K562 (cell line): ENCODE measurements at regions not wholly inside any gene's neighbourhood (a gene's known extent, or its start where the extent isn't known, plus 50 kb on each side); places are given as distances from the start of the nearest gene placed in this dataset.

Experiments
- ATAC-seq: fragments of 200-7000 bp; cut with Tn5 transposase; 3 replicates; pipeline ENCODE4 v1.9.1; 2020; ENCODE audit warnings: moderate library complexity
- BruUV-seq: library from RNA; stranded (reverse); fragments of 400-500 nt; replicated peaks from 2 replicates; lab custom pipeline; 2021; lab: Mats Ljungman, UMichigan
- CTCF ChIA-PET: fragments of 300-600 bp; formaldehyde crosslinking; extraction: SDS; loops from one replicate; lab custom pipeline; 2021; ENCODE audit warnings: low intra/inter-chr PET ratio; lab: Yijun Ruan, JAX
- POLR2A ChIA-PET: fragments of 300-600, 350-650 bp; sonication (Branson Sonifier 250); formaldehyde crosslinking; extraction: SDS; loops from one replicate; lab custom pipeline; 2021; ENCODE audit warnings: antibody characterized with exemption, inconsistent platforms; lab: Yijun Ruan, JAX
- DNase-seq, 4 experiments: peaks; one replicate each; pipeline versions ENCODE4 v3.0.0 to v3.0.0-alpha.2; 2011 to 2018; ENCODE audit warnings: low spot score in 3 of 4, mixed read lengths in 3 of 4; ENCODE audit errors: extremely low read depth in 1 of 4
- FAIRE-seq: peaks from 2 replicates; lab custom pipeline; 2011; peaks lifted over from hg19 to GRCh38; lab: Jason Lieb, UNC
- H2AFZ ChIP-seq: 2 replicates; pipeline ENCODE4 v1.6.0; 2011; ENCODE audit warnings: low read depth, low read length, control low read depth, inconsistent platforms
- H3K27ac ChIP-seq: fragments of 200-600 bp; 3 replicates; pipeline ENCODE4 v1.8.0; 2011; ENCODE audit warnings: low read depth, mild to moderate bottlenecking, control low read depth, inconsistent platforms, low read length, moderate library complexity, mixed read lengths; ENCODE audit errors: extremely low read depth
- H3K27me3 ChIP-seq, 2 experiments: fragments of 300-600 bp in 1 of 2; 2 replicates in 1 of 2; 3 replicates in 1 of 2; pipeline versions ENCODE4 v1.6.0 to v1.8.0; 2011; ENCODE audit warnings: inconsistent platforms in 2 of 2, low read length in 2 of 2, mild to moderate bottlenecking in 1 of 2, mixed read lengths in 1 of 2, moderate library complexity in 1 of 2; ENCODE audit not compliant: control insufficient read depth in 2 of 2, insufficient read depth in 2 of 2
- H3K36me3 ChIP-seq: fragments of 300-600 bp; 3 replicates; pipeline ENCODE4 v1.8.0; 2011; ENCODE audit warnings: mild to moderate bottlenecking, low read length, inconsistent platforms; ENCODE audit not compliant: control insufficient read depth, insufficient read depth
- H3K4me1 ChIP-seq, 2 experiments: fragments of 200-600 bp in 1 of 2; replicated peaks in 1 of 2; 2 replicates in 1 of 2; 3 replicates in 1 of 2; pipeline versions ENCODE4 v1.5.1 to v1.8.0; 2011; ENCODE audit warnings: inconsistent platforms in 2 of 2, low read length in 2 of 2, mild to moderate bottlenecking in 1 of 2, mixed read lengths in 1 of 2, moderate library complexity in 1 of 2; ENCODE audit not compliant: control insufficient read depth in 2 of 2, insufficient read depth in 2 of 2
- H3K4me2 ChIP-seq: 2 replicates; pipeline ENCODE4 v1.6.1; 2011; ENCODE audit warnings: low read length, control low read depth, inconsistent platforms, mixed read lengths; ENCODE audit not compliant: insufficient read depth
- H3K4me3 ChIP-seq: fragments of 200-600 bp; sonication (generic), shearing (Covaris generic); 2 replicates; pipeline ENCODE4 v1.5.1; 2016; ENCODE audit warnings: control low read depth, inconsistent platforms
- H3K79me2 ChIP-seq: fragments of 200-600 bp; 3 replicates; pipeline ENCODE4 v1.8.0; 2011; ENCODE audit warnings: low read length, inconsistent platforms; ENCODE audit not compliant: control insufficient read depth, insufficient read depth
- H3K9ac ChIP-seq, 2 experiments: 2 replicates each; pipeline versions ENCODE4 v1.6.0 to v1.6.1; 2011; ENCODE audit warnings: low read depth in 2 of 2, low read length in 2 of 2, control low read depth in 1 of 2, inconsistent platforms in 1 of 2, mild to moderate bottlenecking in 1 of 2, mixed read lengths in 1 of 2; ENCODE audit not compliant: insufficient read depth in 1 of 2
- H3K9me1 ChIP-seq: one replicate; pipeline ENCODE4 v1.6.0; 2011; ENCODE audit warnings: inconsistent platforms, mild to moderate bottlenecking, low read length, moderate library complexity; ENCODE audit not compliant: control insufficient read depth, insufficient read depth
- H3K9me3 ChIP-seq: replicated peaks from 2 replicates; pipeline ENCODE4 v1.5.1; 2011; ENCODE audit warnings: low read depth, low read length, inconsistent platforms; ENCODE audit not compliant: control insufficient read depth, insufficient read depth
- H4K20me1 ChIP-seq: replicated peaks from 2 replicates; pipeline ENCODE4 v1.6.1; 2011; ENCODE audit warnings: low read length, inconsistent platforms, mixed read lengths; ENCODE audit not compliant: control insufficient read depth, insufficient read depth
- ARID2 ChIP-seq: fragments of 450-650 bp; IDR thresholded peaks from 2 replicates; pipeline ENCODE4 v1.6.1; 2017; ENCODE audit warnings: antibody characterized with exemption, mild to moderate bottlenecking
- CEBPB ChIP-seq: fragments of 450-650 bp; IDR thresholded peaks from 2 replicates; pipeline ENCODE4 v1.6.1; 2016; ENCODE audit warnings: missing genetic modification characterization, missing compliant biosample characterization
- CXXC5 ChIP-seq: fragments of 250-450 bp; sonication (Bioruptor Pico); IDR thresholded peaks from 2 replicates; pipeline ENCODE4 v1.8.0; 2022; ENCODE audit warnings: inconsistent platforms, mild to moderate bottlenecking, moderate library complexity
- NONO ChIP-seq, 2 experiments: fragments of 200-400 bp in 1 of 2; fragments of 450-650 bp in 1 of 2; formaldehyde crosslinking in 1 of 2; IDR thresholded peaks; 2 replicates each; pipeline ENCODE4 v1.6.1; 2017; ENCODE audit warnings: low read depth in 2 of 2, mild to moderate bottlenecking in 2 of 2, moderate library complexity in 2 of 2, low read length in 1 of 2
- THRAP3 ChIP-seq: fragments of 450-650 bp; IDR thresholded peaks from 2 replicates; pipeline ENCODE4 v1.6.1; 2016; ENCODE audit warnings: mild to moderate bottlenecking, inconsistent platforms, borderline replicate concordance
- ZBED1 ChIP-seq: IDR thresholded peaks from 2 replicates; pipeline ENCODE4 v1.6.1; 2014
- ZC3H11A ChIP-seq: IDR thresholded peaks from 2 replicates; pipeline ENCODE4 v1.6.1; 2012; ENCODE audit warnings: low read depth, low read length, improper control_type of control experiment
- ZFPM2 ChIP-seq: fragments of 250-450 bp; sonication (Bioruptor Pico); IDR thresholded peaks from 2 replicates; pipeline ENCODE4 v1.5.1; 2022; ENCODE audit warnings: mild to moderate bottlenecking
- ZNF12 ChIP-seq: sonication (generic); formaldehyde crosslinking; IDR thresholded peaks from 2 replicates; pipeline ENCODE4 v1.4.0; 2020; ENCODE audit warnings: mild to moderate bottlenecking, missing genetic modification reagents
- ZNF134 ChIP-seq: fragments of 250-450 bp; sonication (Bioruptor Pico); conservative IDR thresholded peaks from 2 replicates; pipeline ENCODE4 v1.4.0; 2020
- ZNF436 ChIP-seq: fragments of 250-450, 450-650 bp; sonication (Bioruptor Pico); formaldehyde crosslinking; IDR thresholded peaks from 2 replicates; pipeline ENCODE4 v1.7.0; 2020; ENCODE audit warnings: mild to moderate bottlenecking
- WGBS: fragments of 100-300 bp; shearing (Covaris generic); methylation state at CpG from one replicate; pipeline ENCODE4 v1.1.6; 2016; ENCODE audit warnings: low coverage, mixed read lengths; ENCODE audit not compliant: insufficient coverage; ENCODE audit errors: missing lambda C conversion rate; 5-methylcytosine and 5-hydroxymethylcytosine counted together
- in situ Hi-C: fragments of 300-500 bp; cut with MboI; formaldehyde crosslinking; loops from 4 replicates; pipeline ENCODE4 v1.15.0; 2018; ENCODE audit warnings: inconsistent platforms, mixed read lengths
- intact Hi-C: fragments of 100-400 bp; cut with micrococcal nuclease; formaldehyde crosslinking; loops from 2 replicates; pipeline ENCODE4 v1.14.2; 2022
- TF ChIP-seq, protein P1 (sequence below): fragments of 200-800 bp; sonication (Bioruptor generic); IDR thresholded peaks from 2 replicates; pipeline ENCODE4 v1.6.1; 2017; ENCODE audit warnings: missing genetic modification characterization, missing compliant biosample characterization
- TF ChIP-seq, protein P2 (sequence below): sonication (generic); formaldehyde crosslinking; IDR thresholded peaks from 2 replicates; pipeline ENCODE4 v1.8.0; 2022; ENCODE audit warnings: missing genetic modification reagents, mild to moderate bottlenecking, borderline replicate concordance
- TF ChIP-seq, protein P3 (sequence below): fragments of 250-450 bp; sonication (Bioruptor Pico); IDR thresholded peaks from 2 replicates; pipeline ENCODE4 v1.5.0; 2021

DNA sequence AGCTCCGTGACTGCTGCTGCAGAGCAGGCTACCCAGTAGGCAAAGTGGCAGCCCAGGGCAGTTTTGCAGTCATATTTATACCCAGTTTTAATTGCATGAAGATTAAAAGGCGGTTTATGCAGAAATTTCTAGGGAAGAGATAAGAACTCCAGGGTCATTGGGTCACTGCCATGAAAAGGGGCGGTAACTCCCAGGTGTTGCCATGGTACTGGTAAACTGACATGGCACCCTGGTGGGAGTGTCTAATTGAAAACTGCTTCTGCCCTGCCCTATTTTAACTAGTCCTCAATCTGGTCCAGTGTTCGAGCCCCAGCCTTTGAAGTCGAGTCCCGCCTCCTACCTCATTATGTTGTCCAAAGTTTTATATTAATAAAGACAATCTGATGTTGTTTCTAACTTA lies 75.0 kb upstream of the FUCA2 start (continued):
- TF ChIP-seq, protein P1, sequence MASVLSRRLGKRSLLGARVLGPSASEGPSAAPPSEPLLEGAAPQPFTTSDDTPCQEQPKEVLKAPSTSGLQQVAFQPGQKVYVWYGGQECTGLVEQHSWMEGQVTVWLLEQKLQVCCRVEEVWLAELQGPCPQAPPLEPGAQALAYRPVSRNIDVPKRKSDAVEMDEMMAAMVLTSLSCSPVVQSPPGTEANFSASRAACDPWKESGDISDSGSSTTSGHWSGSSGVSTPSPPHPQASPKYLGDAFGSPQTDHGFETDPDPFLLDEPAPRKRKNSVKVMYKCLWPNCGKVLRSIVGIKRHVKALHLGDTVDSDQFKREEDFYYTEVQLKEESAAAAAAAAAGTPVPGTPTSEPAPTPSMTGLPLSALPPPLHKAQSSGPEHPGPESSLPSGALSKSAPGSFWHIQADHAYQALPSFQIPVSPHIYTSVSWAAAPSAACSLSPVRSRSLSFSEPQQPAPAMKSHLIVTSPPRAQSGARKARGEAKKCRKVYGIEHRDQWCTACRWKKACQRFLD (CRISPR knock-in tag) = no peak
- TF ChIP-seq ZNF12 (CRISPR knock-in tag) = no peak
- TF ChIP-seq NONO (IDR thresholded peaks at IDR 0.05; ENCODE audit: low read depth in 2 of 2, low read length in 1 of 2) = no peak
- TF ChIP-seq ARID2 = no peak
- TF ChIP-seq ZNF436 (CRISPR knock-in tag) = no peak
- TF ChIP-seq ZBED1 = no peak
- no peak for TF ChIP-seq CXXC5 (CRISPR knock-in tag)
- no peak for TF ChIP-seq ZNF134 (CRISPR knock-in tag)
- TF ChIP-seq ZFPM2 (CRISPR knock-in tag) = no peak
- TF ChIP-seq, protein P2, sequence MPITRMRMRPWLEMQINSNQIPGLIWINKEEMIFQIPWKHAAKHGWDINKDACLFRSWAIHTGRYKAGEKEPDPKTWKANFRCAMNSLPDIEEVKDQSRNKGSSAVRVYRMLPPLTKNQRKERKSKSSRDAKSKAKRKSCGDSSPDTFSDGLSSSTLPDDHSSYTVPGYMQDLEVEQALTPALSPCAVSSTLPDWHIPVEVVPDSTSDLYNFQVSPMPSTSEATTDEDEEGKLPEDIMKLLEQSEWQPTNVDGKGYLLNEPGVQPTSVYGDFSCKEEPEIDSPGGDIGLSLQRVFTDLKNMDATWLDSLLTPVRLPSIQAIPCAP (CRISPR knock-in tag) = no peak
- TF ChIP-seq, all 486 proteins: peak for 3

DNA sequence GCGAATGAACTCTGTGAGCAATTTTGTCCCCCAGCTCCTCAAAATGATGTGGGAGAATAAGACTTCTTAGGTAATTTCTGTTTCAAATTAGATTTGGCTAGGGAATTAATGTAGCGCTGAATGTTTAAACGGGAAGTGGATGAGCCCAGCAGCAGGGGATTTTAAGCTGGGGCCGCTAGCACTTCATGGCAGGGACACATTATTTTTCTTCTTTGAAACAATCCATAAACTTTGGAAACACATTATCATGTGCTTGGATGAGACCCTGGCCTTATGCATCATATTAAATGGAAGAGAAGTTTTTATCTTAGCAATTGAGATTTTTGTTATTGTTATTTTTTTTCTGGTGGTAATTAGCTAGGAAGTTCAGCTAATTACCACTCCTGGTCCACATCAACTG lies 74.2 kb upstream of the FUCA2 start:
- POLR2A ChIA-PET = interaction anchor here (1.5 kb wide), 1 partner anchor 373 kb away, joined by 3 read pairs; no protein-coding TSS in a partner anchor
- H3K27me3 ChIP-seq = peaks cover 0 to 5% of the 10 kb centered on the region in 2 experiments; a peak in 2 of 5 replicates
- H3K27ac ChIP-seq = no peak overlapping the region
- no peaks in the 10 kb centered on the region for H3K4me1 ChIP-seq
- H3K79me2 ChIP-seq = no peaks in the 10 kb centered on the region
- H3K36me3 ChIP-seq = no peaks in the 10 kb centered on the region
- CTCF ChIA-PET = interaction anchor here (0.6 to 0.7 kb wide), 2 partner anchors 35 to 1336 kb away, joined by 3 to 7 read pairs; no protein-coding TSS in a partner anchor
- H3K9ac ChIP-seq = no peak overlapping the region
- no peak overlapping the region for H3K4me3 ChIP-seq
- H3K9me1 ChIP-seq = no peaks in the 10 kb centered on the region
- TF ChIP-seq THRAP3 (no peak), CEBPB (tag) (no peak), ZC3H11A (no peak)
- TF ChIP-seq, protein P2 (CRISPR knock-in tag) = no peak
- TF ChIP-seq, protein P3, sequence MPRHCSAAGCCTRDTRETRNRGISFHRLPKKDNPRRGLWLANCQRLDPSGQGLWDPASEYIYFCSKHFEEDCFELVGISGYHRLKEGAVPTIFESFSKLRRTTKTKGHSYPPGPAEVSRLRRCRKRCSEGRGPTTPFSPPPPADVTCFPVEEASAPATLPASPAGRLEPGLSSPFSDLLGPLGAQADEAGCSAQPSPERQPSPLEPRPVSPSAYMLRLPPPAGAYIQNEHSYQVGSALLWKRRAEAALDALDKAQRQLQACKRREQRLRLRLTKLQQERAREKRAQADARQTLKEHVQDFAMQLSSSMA = no peak
- BruUV-seq = no TSS peak
- no peak for ATAC-seq
- in situ Hi-C loops = no loop called here
- 51% methylated on average over 4 of the region's 4 CpGs for WGBS
- no peak overlapping the region for H3K4me2 ChIP-seq
- no peak overlapping the region for H2AFZ ChIP-seq
- no peaks in the 10 kb centered on the region for H3K9me3 ChIP-seq
- DNase-seq = no peak
- H4K20me1 ChIP-seq = no peaks in the 10 kb centered on the region
- no peak for FAIRE-seq
- intact Hi-C loops = no loop called here
